GM13977 (cell line): ENCODE measurements at regions not wholly inside any gene's neighbourhood (a gene's known extent, or its start where the extent isn't known, plus 50 kb on each side); places are given as distances from the start of the nearest gene placed in this dataset.
A peak's percentile ranks its signal among the peaks of the same experiment; 100 is the strongest.

Experiments used
- DNase-seq: peaks from one replicate; pipeline ENCODE4 v3.0.0; 2012; ENCODE audit warnings: low spot score
- CTCF ChIP-seq: IDR thresholded peaks from 2 replicates; pipeline ENCODE4 v1.5.1; 2012; ENCODE audit warnings: mild to moderate bottlenecking, control low read depth; ENCODE audit not compliant: insufficient read depth; ENCODE audit errors: extremely low read depth, missing control alignments
- in situ Hi-C: fragments of 300-500 bp; cut with MboI; formaldehyde crosslinking; loops from one replicate; pipeline ENCODE4 v1.12.0; 2022; ENCODE audit warnings: low sequenced_read_pairs, low pct_unique_long_range_greater_than_20kb, mixed read lengths, inconsistent platforms; ENCODE audit not compliant: unreplicated experiment

- TF ChIP-seq CTCF, result no peak
- in situ Hi-C loops, result no loop called here
- no peak for DNase-seq
These were observed 92.0 kb upstream of the SNTG2 start for GRCh38 chr2:858646-859045.

- no peak for TF ChIP-seq CTCF
- in situ Hi-C loops, result no loop called here
- no peak for DNase-seq
These were observed 92.7 kb upstream of the SNTG2 start for GRCh38 chr2:857937-858336.

GRCh38 chr2:857081-857480 lies 93.6 kb upstream of the SNTG2 start:
- in situ Hi-C loops, result no loop called here
- DNase-seq, result no peak
- no peak for TF ChIP-seq CTCF

GRCh38 chr2:856456-856855 lies 94.2 kb upstream of the SNTG2 start:
- DNase-seq, result no peak
- no peak for TF ChIP-seq CTCF
- in situ Hi-C loops, result no loop called here

GRCh38 chr2:856041-856440 lies 94.6 kb upstream of the SNTG2 start:
- in situ Hi-C loops, result no loop called here
- DNase-seq, result no peak
- no peak for TF ChIP-seq CTCF

GRCh38 chr2:855177-855576 lies 95.5 kb upstream of the SNTG2 start:
- no peak for DNase-seq
- in situ Hi-C loops, result no loop called here
- no peak for TF ChIP-seq CTCF

GRCh38 chr2:854460-854859 lies 96.2 kb upstream of the SNTG2 start:
- in situ Hi-C loops, result no loop called here
- TF ChIP-seq CTCF, result peak; percentile 59
- peak; percentile 69 for DNase-seq
